Nephron progenitor cell (in vitro differentiated cells): ENCODE measurements at regions not wholly inside any gene's neighbourhood (a gene's known extent, or its start where the extent isn't known, plus 50 kb on each side); places are given as distances from the start of the nearest gene placed in this dataset.

Experiments used
- DNase-seq: peaks from one replicate; pipeline ENCODE4 v3.0.0; 2021
- H3K27ac Mint-ChIP-seq: 2 replicates; pipeline ENCODE4 v1.8.0; 2021; ENCODE audit warnings: mild to moderate bottlenecking, moderate library complexity, mixed read lengths
- H3K27me3 Mint-ChIP-seq: 2 replicates; pipeline ENCODE4 v1.8.0; 2021; ENCODE audit warnings: mild to moderate bottlenecking, low read depth, mixed read lengths; ENCODE audit not compliant: poor library complexity
- H3K36me3 Mint-ChIP-seq: 2 replicates; pipeline ENCODE4 v1.8.0; 2021; ENCODE audit warnings: low read depth, mixed read lengths
- H3K4me1 Mint-ChIP-seq: 2 replicates; pipeline ENCODE4 v1.8.0; 2021; ENCODE audit warnings: mixed read lengths
- H3K4me3 Mint-ChIP-seq: 2 replicates; pipeline ENCODE4 v1.8.0; 2021; ENCODE audit warnings: mild to moderate bottlenecking, moderate library complexity, mixed read lengths
- H3K9me3 Mint-ChIP-seq: 2 replicates; pipeline ENCODE4 v1.8.0; 2021; ENCODE audit warnings: mild to moderate bottlenecking, moderate library complexity, mixed read lengths
- TF ChIP-seq, protein P1 (sequence below): fragments of 200-600 bp; sonication (generic); IDR thresholded peaks from 2 replicates; pipeline ENCODE4 v1.5.0; 2021; ENCODE audit warnings: antibody characterized with exemption

DNA sequence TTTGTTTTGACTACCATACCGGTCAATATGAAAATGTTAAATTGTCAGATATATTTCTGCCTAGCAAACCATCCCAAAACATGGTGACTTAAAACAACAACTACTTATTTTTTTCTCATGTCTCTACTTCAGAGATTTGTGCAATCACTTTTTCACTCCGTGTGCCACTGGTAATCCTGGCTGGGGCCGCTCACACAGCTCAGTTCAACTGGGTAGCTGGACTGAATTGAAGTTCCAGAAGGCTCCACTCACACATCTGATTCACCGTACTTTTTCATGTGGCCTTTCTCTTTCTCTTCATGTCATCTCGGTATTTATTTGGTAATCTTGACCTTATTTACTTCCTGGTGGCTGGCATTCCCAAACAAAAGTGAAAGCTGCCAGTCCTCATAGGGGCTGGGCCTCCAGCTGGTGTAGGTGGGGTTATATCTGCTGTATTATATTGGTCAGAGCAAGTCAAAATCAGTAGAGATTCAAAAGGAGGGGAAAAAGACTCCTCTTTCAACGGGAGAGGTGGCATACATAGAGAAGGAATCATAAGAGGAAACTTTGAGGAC, 513.9 kb upstream of the NXPH2 start:
- Mint-ChIP-seq H3K36me3 (no peaks in the 10 kb centered on the region), H3K4me1 (no peaks in the 10 kb centered on the region), H3K9me3 (no peaks in the 10 kb centered on the region), H3K4me3 (no peak overlapping the region), H3K27ac (no peak overlapping the region), H3K27me3 (peaks cover 4% of the 10 kb centered on the region)
- TF ChIP-seq, protein P1, sequence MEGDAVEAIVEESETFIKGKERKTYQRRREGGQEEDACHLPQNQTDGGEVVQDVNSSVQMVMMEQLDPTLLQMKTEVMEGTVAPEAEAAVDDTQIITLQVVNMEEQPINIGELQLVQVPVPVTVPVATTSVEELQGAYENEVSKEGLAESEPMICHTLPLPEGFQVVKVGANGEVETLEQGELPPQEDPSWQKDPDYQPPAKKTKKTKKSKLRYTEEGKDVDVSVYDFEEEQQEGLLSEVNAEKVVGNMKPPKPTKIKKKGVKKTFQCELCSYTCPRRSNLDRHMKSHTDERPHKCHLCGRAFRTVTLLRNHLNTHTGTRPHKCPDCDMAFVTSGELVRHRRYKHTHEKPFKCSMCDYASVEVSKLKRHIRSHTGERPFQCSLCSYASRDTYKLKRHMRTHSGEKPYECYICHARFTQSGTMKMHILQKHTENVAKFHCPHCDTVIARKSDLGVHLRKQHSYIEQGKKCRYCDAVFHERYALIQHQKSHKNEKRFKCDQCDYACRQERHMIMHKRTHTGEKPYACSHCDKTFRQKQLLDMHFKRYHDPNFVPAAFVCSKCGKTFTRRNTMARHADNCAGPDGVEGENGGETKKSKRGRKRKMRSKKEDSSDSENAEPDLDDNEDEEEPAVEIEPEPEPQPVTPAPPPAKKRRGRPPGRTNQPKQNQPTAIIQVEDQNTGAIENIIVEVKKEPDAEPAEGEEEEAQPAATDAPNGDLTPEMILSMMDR = no peak
- no peak for DNase-seq

DNA sequence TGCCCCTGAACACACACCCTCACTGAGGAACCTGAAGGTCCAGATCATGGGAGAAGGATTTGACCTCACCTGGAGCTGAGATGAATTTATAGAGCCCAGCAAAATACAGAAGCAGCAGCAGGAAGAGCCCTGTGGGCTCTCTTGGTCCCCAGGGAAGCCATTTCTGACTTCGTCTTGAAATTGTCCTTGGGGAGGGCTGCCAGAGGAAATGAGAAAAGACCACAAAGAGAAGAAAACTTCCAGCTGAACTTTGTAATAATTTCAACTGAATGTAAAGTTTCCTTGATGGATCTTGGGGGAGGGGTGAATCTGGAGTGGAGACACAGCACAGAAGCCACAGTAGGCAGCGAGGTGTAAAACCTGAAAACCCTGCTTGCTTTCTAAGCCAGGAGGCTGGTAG, 500.9 kb upstream of the NXPH2 start:
- no peak for DNase-seq
- Mint-ChIP-seq H3K9me3 (peaks cover 7% of the 10 kb centered on the region), H3K27ac (no peak overlapping the region), H3K36me3 (no peaks in the 10 kb centered on the region), H3K4me1 (no peaks in the 10 kb centered on the region), H3K27me3 (peaks cover 8% of the 10 kb centered on the region), H3K4me3 (no peak overlapping the region)
- TF ChIP-seq, protein P1 = no peak

DNA sequence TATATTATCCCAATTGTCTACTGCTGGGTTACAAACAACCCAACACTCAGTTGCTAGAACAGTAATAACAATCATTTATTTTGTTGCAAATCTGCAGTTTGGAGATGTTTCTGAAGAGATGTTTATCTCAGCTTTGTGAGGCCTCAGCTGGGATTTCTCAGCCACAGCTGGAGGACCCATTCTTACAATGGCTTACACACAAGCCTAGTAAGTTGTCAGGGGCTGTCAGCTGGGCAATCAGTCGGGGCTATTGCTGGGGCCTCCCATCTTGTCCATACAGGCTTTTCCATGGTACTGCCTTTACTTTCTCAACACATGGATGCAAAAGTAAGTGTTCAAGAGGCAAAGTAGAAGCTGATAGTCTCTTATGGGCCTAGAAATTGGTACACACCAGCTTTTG, 491.7 kb upstream of the NXPH2 start:
- no peak for DNase-seq
- Mint-ChIP-seq H3K4me1 (no peaks in the 10 kb centered on the region), H3K4me3 (no peak overlapping the region), H3K27ac (no peak overlapping the region), H3K27me3 (no peaks in the 10 kb centered on the region), H3K36me3 (no peaks in the 10 kb centered on the region), H3K9me3 (no peaks in the 10 kb centered on the region)
- TF ChIP-seq, protein P1 = no peak

DNA sequence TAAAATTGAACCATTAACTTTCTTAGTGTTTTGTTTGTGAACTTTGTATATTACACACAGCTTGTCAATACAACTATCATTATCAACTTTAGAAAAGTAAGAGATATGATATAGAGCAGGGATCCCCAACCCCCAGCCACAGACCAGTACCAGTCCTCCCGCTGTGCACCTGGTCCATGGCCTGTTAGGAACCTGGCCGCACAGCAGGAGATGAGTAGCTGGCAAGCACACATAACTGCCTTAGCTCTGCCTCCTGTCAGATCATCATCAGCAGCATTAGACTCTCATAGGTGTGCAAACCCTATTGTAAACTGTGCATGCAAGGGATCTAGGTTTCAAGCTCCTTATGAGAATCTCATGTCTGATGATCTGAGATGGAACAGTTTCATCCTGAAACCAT, 491.0 kb upstream of the NXPH2 start:
- no peaks in the 10 kb centered on the region for H3K4me1 Mint-ChIP-seq
- DNase-seq = no peak
- TF ChIP-seq, protein P1 = no peak
- no peak overlapping the region for H3K27ac Mint-ChIP-seq
- H3K4me3 Mint-ChIP-seq = no peak overlapping the region
- H3K27me3 Mint-ChIP-seq = no peaks in the 10 kb centered on the region
- H3K9me3 Mint-ChIP-seq = no peaks in the 10 kb centered on the region
- no peaks in the 10 kb centered on the region for H3K36me3 Mint-ChIP-seq

DNA sequence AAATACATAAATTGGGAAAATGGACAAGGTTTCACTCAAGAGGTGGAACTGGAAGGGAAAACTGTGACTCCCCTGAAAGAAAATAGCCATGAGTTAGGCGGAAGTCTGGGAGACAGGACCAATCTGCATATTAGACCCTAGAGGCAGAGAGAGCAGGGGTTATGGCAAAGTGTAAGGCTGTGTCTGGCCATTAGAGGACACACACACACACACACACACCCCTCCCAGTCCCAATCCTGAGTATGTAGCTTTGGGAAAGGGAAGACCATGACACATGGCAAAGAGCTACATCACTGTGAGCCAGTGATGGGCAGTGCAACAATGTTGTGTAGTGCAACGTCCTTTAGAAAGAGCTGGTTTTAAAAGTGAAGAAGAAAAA, 479.9 kb upstream of the NXPH2 start:
- H3K4me3 Mint-ChIP-seq = no peak overlapping the region
- no peak overlapping the region for H3K27ac Mint-ChIP-seq
- H3K4me1 Mint-ChIP-seq = no peaks in the 10 kb centered on the region
- H3K36me3 Mint-ChIP-seq = no peaks in the 10 kb centered on the region
- H3K9me3 Mint-ChIP-seq = no peaks in the 10 kb centered on the region
- no peak for DNase-seq
- H3K27me3 Mint-ChIP-seq = peaks cover 3% of the 10 kb centered on the region
- TF ChIP-seq, protein P1 = no peak

DNA sequence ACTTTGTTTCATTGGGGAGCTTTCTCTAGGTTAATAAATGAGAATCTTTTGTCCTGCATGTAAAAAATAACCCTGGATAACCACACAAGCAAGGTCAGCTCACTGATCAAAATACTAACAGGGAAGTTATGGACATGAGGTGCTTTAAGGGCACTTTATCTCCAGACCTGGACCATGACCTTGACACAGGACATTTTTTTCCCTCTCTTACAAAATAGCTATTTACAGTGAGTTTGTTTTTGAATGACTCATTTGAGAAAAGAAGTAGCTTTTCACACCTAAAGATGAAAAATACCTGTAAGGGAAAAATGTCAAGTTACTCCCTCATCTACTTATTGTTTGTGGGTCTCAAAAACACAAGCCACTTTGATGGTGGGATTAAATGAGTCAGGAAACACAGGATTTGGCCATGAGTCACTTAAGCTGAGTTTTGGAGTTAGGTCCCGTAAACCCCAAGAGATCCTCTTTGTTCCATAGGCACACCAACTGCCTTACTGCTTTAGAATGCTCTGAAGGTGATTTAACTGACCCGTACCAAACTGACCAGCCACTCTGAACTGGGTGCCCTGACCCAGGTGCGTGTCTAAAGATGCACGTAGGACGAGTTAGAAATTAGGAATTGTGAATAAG, 479.3 kb upstream of the NXPH2 start:
- DNase-seq = no peak
- no peak overlapping the region for H3K27ac Mint-ChIP-seq
- H3K4me3 Mint-ChIP-seq = no peak overlapping the region
- H3K4me1 Mint-ChIP-seq = no peaks in the 10 kb centered on the region
- no peaks in the 10 kb centered on the region for H3K27me3 Mint-ChIP-seq
- no peaks in the 10 kb centered on the region for H3K9me3 Mint-ChIP-seq
- no peaks in the 10 kb centered on the region for H3K36me3 Mint-ChIP-seq
- TF ChIP-seq, protein P1 = no peak
